ENCODE measurements at regions not wholly inside any gene's neighbourhood (a gene's known extent, or its start where the extent isn't known, plus 50 kb on each side); places are given as distances from the start of the nearest gene placed in this dataset.
"Not testable (repeated sequence)": the region's sequence is repeated elsewhere in the genome, so short reads cannot be mapped to it uniquely, and the experiment has no call there.

GRCh38 chr9:126071076-126071750 lies 255.4 kb upstream of the MVB12B start:
- Histone ChIP-seq H3K27me3 (ENCODE audit: insufficient read depth) (no peaks in the 10 kb centered on the region), H3K79me2 (replicated peaks; ENCODE audit: insufficient read depth) (no peaks in the 10 kb centered on the region), H3F3A (replicated peaks; ENCODE audit: low read depth) (no peaks in the 10 kb centered on the region), H4K20me1 (replicated peaks; ENCODE audit: insufficient read depth) (no peaks in the 10 kb centered on the region), H3K4me3 (no peak overlapping the region), H3K36me3 (ENCODE audit: insufficient read depth) (no peaks in the 10 kb centered on the region), H2AFZ (no peak overlapping the region), H3K4me1 (ENCODE audit: insufficient read depth) (peaks cover 9% of the 10 kb centered on the region), H3K9me2 (ENCODE audit: insufficient read depth) (no peaks in the 10 kb centered on the region), H3K4me2 (no peak overlapping the region), H3K27ac (ENCODE audit: low read depth) (no peak overlapping the region)
- no peak overlapping the region for H3K27ac Mint-ChIP-seq
- H3K4me3 Mint-ChIP-seq = no peak overlapping the region
- ATAC-seq = no peak
- H3K9me3 Mint-ChIP-seq = peaks cover 3% of the 10 kb centered on the region; the same call in 1 of the 3 replicates
- peaks cover 23% of the 10 kb centered on the region for H3K4me1 Mint-ChIP-seq
- DNase-seq (ENCODE audit: low spot score) = no peak
- no peak for TF ChIP-seq ZNF462 (CRISPR knock-in tag; IDR thresholded peaks at IDR 0.05)
- TF ChIP-seq CREB1 (CRISPR knock-in tag; IDR thresholded peaks at IDR 0.05; ENCODE audit: low read depth) = no peak
- H3K27me3 Mint-ChIP-seq (ENCODE audit: insufficient read depth, low read depth, poor library complexity) = peaks cover 13% of the 10 kb centered on the region
- peaks cover 3% of the 10 kb centered on the region; the same call in 2 of the 3 replicates for H3K36me3 Mint-ChIP-seq (ENCODE audit: low read depth)

- Mint-ChIP-seq H3K4me1 (peaks cover 23% of the 10 kb centered on the region), H3K36me3 (ENCODE audit: low read depth) (peaks cover 22% of the 10 kb centered on the region), H3K27me3 (ENCODE audit: insufficient read depth, low read depth, poor library complexity) (peaks cover 13% of the 10 kb centered on the region), H3K9me3 (peaks cover 45% of the 10 kb centered on the region)
- H3K27ac Mint-ChIP-seq; H3K36me3 ChIP-seq (ENCODE audit: insufficient read depth); H3K4me2 ChIP-seq; H3K4me1 ChIP-seq (ENCODE audit: insufficient read depth); H3K4me3 Mint-ChIP-seq; H4K20me1 ChIP-seq (replicated peaks; ENCODE audit: insufficient read depth); H3K27ac ChIP-seq (ENCODE audit: low read depth); H2AFZ ChIP-seq; H3F3A ChIP-seq (replicated peaks; ENCODE audit: low read depth); ATAC-seq; H3K79me2 ChIP-seq (replicated peaks; ENCODE audit: insufficient read depth); DNase-seq (ENCODE audit: low spot score); H3K27me3 ChIP-seq (ENCODE audit: insufficient read depth); H3K9me2 ChIP-seq (ENCODE audit: insufficient read depth); H3K4me3 ChIP-seq: not testable (repeated sequence)
These were observed 249.0 kb upstream of the MVB12B start for GRCh38 chr9:126077656-126078055.

Data from GM23338 (cell line).